NCI-H2107 treated with DMSO at 0.1 percent for 48 hours (cell line): ENCODE measurements at regions not wholly inside any gene's neighbourhood (a gene's known extent, or its start where the extent isn't known, plus 50 kb on each side); places are given as distances from the start of the nearest gene placed in this dataset.
"Not testable (repeated sequence)": the region's sequence is repeated elsewhere in the genome, so short reads cannot be mapped to it uniquely, and the experiment has no call there.

Source experiments
- DNase-seq: peaks from one replicate; lab custom pipeline; 2025; ENCODE audit not compliant: unreplicated experiment; lab: John Stamatoyannopoulos, UW

DNA sequence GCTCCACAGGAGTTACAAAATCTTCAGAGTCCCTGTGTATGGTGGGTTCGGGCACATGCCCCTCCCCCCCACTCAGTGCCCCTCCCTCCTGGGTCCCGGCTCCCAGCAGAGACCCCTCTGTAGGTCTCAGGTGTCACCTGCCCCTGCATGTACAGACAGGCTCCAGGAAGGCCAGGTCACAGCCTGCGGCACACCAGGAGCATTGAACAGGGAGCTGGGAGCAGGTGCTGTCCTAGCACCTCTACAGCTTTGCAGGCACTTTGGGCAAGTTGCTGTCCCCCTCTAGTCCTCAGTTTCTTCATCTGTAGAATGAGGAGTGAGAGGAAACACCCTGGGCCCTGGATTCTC lies 80.1 kb upstream of the RTL6 start:
- no peak for DNase-seq

DNA sequence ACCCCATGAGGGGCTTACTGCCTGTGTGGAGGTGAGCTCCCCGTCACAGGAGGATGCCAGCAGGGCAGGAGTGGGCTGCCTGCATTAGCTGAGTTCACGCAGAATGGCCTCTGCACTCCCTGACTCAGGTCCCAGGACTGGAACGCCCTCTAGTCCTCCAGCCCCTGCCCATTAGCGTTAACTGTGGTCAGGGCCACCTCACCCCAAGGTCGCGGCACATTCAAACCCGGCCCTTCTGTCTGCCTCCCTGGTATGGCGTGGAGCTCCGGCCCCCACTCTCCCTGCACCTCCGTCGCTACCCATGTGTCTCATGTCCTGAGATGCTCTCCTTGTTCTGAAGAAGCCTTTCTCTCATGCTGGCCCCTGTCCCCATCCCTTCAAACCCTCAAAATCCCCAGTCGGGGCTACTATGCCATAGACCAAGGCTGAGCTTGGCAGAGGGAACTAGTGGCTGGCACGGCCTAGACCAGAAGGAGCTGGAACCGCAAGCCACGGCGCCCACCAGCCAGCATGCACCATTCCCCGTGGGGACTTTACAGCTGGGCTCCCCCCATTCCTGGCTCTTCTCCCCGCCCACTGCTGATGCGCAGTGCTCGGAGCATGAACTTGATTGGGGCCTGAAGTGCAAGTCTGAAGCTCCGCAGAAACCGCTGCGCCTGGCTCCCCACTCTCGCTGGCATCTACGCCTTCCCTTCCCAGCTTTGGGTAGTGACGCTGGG lies 79.5 kb upstream of the RTL6 start:
- DNase-seq: no peak

DNA sequence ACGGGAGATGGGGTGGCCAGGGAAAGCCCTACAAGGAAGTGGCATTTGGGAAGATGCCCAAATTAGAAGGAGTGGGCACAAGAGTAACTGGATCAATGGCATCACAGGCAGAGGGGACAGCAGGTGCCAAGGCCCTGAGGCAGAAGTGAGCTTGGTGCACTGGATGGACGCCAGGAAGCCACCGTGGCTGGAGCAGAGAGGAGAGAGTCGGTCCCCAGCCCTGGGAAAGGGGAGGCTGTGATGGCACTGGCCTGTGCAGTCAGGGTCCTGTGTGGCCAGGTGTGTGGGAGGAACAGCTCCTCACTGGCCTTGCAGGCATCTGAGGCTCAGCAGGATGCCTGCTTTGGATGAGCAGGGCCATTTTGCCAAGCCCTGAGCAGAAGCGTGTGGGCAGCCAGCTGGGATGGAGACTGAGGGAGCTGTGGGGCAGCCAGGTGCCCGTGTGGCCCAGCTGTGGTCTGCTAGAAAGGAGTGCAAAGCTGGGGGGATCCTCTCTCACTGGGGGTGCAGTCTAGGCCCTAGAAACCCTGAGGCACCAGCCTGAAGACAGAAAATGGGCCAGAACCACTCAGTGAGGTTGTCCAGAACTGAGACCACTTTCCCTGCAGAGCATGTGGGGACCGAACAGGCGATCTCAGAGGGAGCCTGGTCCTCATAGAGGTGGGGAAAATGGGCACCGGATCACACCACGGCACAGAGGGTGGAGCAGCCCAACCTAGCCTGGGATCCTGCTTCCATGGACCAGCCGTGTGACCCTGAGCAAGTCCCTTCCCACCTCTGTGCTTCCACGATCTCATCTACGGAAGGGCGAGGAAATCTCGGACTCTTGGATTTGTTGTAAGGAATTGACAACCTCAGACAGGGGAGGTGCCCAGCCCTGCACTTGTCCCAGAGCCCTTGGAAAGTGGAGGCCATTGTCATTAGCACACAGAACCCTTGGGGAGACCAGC lies 78.6 kb upstream of the RTL6 start:
- DNase-seq: no peak

DNA sequence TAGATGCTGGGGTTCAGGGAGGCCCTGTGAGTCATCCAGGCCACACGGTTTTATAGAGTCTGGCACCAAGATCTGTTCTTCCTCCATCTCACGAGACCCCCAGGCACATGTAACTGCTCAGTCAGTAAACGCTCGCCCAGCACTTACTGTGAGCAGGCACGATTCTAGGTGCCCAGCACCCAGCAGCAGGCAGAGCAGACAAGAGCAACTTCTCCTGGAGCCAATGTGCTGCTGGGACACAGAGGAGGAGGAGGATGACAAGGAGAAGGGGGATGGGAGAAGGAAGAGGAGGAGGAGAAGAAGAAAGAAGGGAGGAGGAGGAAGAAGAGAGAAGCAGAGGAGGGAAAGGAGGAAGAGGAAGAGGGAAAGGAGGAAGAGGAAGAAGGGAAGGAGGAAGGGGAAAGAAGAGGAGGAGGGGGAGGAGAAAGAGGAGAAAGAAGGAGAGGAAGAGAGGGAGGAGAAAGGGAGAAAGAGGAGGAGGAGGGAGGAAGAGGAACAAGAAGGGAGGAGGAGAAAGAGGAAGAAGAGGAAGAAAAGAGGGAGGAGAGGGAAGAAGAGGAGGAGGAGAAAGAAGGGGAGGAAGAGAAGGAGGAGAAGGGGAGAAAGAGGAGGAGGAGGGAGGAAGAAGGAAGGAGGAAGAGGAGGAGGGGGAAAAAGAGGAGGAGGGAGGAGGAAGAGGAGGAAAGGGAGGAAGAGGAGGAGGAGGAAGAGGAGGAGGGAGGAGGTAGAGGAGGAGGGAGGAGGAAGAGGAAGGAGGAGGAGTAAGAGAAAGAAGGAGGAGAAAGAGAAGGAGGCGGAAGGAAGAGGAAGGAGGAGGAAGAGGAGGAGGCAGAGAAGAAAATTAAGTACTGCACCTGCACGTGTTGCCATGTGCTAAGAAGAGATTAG lies 77.6 kb upstream of the RTL6 start:
- DNase-seq: no peak

DNA sequence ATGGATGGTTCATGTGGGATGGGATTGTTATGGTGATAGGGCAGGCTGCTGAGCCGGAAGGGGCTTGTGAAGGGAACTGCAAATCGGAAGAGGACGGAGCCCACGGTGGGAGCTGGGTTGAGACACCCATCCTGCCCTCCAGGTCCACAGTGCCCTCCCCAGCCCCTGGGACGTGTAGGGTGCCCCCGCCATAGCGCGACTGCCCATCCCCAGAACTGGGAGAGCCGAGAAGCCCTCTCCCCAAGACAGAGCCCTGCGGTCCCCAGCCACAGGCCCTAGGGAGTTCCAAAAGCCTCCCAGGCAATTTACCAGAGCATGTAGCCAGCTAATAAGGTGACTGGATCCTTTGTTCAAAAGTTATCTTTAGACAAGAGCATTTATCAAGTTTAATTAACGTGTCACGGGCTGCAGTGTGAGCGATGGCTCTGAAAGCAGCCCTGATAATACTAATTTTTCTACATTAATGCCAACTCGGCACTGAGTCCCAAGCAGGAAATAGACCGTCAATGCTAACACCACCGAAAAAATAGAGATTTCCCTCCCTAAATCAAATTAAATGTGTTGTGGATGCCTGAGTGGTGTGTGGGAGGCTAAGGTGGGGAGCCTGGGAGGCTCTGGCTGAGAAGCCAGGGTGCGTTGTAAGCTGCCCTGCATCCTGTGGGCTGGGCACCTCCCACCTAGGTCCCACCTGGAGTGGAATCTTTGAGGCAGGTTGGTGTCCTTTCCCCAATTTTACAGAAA lies 76.8 kb upstream of the RTL6 start:
- DNase-seq: no peak

DNA sequence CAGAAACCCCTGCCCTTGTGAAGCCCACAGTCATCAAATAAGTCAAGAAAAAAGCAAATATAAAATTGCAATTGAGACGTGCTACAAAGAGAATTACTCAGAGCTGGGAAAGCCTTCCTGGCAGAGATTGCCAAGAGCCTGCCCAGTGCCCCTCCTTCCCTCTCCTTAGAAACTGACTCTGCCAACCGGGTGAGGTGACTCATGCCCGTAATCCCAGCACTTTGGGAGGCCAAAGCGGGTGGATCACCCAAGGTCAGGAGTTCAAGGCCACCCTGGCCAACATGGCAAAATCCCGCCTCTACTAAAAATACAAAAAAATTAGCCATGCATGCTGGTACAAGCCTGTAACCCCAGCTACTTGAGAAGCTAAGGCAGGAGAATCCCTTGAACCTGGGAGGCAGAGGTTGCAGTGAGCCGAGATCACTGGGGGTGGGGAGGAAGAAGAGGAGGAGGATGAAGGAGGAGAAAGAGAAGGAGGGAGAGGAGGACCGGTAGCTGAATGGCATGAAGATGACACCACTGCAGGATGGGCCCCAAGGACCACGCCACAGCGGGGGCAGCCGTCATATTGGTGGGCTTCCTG lies 76.1 kb upstream of the RTL6 start:
- DNase-seq: no peak

DNA sequence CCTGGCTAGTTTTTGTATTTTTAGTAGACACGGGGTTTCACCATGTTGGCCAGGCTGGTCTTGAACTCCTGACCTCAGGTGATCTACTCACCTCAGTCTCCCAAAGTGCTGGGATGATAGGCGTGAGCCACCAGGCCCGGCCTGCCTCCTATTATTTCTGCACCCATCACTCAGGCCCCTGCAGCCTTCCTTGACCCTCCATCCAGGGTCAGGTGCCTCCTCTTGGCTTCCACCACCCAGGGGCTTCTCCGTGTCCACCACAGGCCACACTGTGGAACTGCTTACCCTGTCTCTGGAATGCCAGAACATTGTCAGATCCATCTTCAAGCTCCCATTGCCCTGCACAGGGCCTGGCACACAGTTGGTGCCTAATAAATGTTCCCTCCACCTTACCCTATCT lies 75.4 kb upstream of the RTL6 start:
- DNase-seq: no peak

DNA sequence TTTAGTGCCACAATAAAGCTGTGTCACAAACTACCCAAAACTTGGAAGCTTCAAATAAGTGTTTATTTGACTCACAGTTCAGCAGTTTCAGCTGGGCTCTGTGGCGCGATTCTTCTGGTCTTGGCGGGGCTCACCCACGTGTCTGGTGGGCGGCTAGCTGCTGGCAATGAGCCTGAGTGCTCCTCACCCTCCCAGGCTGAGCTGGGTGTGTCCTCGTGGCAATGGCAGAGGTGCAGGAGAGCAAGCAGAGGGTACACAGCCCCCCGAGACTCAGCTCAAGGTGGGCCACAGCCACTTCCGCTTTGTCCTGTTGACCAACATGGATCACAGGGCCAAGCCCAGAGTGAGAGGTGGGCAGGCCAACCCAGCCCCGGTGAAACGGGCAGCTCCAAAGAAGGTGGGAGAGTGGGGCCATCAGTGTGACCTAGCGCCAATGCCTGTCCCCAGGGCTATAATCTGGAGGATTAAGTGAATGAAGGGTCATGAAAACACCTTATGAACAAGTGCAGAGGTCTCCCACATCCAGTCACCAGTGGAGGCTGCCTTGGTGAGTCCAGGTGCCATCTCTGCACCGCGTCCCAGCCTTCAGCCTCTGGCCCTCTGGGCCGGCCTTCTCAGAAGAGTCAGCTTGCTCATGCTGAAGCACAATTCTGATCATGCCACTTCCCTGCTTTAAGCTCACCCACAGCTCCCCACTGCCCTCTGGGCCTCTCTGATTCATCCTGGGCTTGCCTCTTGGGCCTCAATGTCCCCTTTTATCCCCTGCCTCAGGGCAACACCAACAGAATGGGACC lies 74.6 kb upstream of the RTL6 start:
- no peak for DNase-seq

DNA sequence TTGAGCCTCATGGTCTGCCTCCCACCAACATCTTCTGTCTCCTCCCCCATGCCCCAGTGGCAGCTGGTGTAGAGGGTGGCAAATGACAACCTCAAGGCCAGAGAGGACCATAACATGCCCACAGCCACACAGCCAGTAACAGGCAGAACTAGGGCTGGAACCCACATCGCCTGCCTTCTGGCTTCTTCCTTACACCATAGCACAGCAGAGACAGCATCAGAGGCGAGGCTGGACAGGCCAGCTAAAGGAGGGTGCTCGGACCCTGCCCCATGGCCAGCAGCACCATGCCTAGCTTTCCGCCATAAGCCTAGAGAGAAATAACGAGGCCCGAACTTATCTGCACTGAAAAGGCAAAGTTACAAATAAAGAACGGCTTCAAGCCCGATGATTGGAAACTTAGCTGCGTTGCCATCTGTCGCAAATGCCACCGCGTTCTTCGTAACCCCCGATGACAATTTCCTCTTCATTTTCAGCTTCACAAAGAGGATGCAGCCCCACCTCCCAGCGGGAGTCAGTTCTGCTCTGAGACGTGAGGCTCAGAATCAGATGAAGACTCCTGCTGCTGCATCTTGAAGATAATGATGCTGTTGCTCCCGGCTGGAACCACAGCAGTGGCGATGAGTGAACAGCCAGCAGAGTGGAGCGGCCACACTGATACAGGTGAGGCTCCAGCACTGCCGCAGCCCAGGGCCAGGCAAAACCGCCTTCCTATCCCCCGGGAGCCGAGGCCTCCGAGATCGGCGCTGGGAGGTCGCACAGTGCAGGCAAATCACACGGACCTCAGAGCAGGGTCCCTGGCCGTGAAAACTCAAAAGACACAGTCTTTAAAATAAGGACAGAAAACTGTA lies 73.8 kb upstream of the RTL6 start:
- no peak for DNase-seq

DNA sequence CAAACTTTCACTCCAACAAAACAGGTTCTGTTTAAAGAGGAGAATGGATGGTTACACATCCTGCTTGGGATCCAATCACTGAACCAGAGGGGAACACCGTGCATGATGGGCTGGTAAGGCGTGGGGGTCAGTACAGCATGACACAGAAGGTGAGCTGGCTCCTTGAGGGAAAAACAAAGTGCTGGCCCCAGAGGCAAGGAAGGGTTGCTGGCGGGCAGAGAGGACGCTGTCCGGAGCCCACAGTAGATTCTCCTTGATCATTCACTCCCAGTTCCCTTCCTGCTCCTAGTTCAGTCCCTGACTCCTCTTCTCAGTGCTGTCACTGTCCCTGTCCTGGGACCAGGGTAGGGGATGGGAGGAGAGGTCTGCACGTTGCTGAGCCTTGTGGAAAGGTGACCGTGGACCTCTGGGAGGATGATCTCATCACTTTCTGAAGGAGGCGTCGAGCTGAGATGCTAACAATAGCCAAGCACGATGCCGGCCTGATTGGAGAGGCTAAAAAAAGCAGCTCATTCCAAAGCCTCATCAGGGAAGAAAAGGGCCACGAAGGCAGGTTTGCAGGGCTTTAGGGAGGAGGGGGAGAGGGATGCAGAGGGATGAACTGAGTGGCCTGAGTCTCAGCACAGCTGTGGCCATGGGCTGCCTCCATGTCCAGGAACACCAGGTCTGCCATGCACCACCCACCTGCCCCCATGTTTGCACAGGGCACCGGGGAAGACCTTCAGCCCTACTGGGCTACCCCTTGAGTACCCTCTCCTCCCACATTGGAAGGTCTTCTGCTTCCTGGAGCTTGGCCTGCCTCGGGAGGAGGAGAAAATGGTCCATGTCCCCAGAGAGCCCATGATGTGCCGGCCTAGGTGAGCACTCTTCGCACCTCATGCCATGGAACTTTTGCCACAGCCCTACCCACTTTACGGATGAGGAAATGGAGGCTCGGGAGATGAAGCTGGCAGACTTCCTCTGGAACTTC lies 72.7 kb upstream of the RTL6 start:
- no peak for DNase-seq

DNA sequence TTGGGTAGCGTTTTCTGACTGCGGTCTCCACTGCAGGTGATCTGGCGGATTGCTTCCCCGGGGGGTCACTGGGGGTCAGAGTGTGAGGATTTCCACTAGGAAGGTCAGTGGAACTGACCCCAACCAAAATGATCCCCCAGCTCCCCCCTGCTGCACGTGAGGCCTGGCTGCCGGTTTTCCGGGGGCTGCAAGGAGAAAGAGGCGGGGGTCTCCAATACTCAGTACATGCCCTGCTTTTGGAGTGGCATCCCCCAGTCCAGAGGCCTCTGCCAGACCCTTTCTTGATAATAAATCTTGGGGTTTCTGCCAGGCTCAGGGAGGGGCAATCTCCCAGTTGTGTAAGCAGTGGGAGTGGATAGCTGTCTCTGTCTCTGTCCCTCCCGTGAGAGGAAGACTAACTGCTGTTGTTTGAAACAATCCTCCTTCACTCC lies 71.5 kb upstream of the RTL6 start:
- no peak for DNase-seq

DNA sequence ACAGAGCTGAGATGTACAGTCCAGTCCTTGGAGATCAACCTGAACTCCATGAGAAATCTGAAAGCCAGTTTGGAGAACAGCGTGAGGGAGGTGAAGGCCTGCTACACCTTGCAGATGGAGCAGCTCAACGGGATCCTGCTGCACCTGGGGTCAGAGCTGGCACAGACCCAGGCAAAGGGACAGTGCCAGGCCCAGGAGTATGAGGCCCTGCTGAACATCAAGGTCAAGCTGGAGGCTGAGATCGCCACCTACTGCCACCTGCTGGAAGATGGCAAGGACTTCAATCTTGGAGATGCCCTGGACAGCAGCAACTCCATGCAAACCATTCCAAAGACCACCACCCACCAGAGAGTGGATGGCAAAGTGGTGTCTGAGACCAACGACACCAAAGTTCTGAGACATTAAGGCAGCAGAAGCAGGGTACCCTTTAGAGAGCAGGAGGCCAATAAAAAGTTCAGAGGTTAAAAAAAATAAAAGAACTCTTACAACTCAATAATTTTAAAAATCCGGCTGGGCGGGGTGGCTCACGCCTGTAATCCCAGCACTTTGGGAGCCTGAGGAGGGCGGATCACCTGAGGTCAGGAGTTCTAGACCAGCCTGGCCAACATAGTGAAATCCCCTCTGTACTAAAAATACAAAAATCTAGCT lies 69.9 kb upstream of the RTL6 start:
- no peak for DNase-seq

DNA sequence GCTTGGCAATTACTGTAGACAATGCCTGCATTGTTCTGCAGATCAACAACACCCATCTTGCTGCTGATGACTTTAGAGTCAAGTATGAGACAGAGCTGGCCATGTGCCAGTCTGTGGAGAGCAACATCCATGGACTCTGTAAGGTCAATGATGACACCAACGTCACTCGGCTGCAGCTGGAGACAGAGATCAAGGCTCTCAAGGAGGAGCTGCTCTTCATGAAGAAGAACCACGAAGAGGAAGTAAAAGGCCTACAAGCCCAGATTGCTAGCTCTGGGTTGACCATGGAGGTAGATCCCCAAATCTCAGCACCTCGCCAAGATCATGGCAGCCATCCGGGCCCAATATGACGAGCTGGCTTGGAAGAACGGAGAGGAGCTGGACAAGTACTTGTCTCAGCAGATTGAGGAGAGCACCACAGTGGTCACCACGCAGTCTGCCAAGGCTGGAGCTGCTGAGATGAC lies 69.4 kb upstream of the RTL6 start:
- DNase-seq: not testable (repeated sequence)

DNA sequence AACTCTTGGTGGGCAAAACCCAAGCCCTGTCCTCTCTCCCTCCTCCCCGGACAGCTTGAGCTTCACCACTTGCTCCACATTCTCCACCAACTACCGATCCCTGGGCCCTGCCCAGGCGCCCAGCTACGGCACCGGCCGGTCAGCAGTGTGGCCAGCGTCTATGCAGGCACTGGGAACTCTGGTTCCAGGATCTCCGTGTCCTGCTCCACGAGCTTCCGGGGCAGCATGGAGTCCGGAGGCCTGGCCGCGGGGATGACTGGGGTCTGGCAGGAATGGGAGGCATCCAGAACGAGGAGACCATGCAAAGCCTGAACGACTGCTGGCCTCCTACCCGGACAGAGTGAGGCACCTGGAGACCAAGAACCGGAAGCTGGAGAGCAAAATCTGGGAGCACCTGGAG lies 68.9 kb upstream of the RTL6 start:
- no peak for DNase-seq

DNA sequence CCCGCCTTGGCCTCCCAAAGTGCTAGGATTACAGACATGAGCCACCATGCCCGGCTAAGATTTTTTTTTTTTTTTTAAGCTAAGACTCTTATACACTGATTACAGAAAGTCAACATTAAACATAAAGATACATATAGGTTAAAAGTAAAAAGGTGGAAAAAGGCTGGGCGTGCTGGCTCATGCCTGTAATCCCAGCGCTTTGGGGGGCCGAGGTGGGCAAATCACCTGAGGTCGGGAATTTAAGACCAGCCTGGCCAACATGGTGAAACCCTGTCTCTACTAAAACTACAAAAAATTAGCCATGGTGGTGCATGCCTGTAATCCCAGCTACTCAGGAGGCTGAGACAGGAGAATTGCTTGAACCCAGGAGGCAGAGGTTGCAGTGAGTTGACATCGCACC lies 64.6 kb upstream of the RTL6 start:
- DNase-seq: not testable (repeated sequence)

DNA sequence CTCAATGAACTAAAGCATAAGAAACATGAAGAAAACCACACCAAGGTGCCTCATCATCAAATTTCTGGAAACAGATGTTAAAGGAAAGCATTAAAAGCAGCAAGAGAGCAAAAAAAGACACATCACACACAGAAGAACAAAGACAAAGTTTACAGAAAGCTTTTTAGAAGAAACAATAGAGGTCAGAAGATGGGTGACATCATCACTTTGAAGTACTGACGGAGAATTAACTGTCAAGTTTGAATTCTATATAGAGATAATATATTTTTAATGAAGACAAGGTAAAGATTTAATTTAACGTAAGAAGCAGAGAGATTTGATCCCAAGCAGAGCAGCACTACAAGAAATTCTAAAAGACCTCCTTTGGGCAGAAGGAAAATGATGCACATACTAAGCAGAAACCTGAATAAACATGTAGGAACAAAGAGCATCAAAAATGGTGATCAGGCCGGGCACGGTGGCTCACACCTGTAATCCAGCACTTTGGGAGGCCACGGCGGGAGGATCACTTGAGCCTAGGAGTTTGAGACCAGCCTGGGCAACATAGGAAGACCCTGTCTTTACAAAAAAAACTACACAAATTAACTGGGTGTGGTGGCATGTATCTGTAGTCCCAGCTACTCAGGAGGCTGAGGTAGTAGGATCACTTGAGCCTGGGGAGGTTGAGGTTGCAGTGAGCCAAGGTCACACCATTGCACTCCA lies 63.3 kb upstream of the RTL6 start:
- DNase-seq: no peak
